Activated naive CD4-positive, alpha-beta T cell treated with anti-CD3 and anti-CD28 coated beads for 36 hours (primary cell): ENCODE measurements at regions not wholly inside any gene's neighbourhood (a gene's known extent, or its start where the extent isn't known, plus 50 kb on each side); places are given as distances from the start of the nearest gene placed in this dataset.

Experiments
- CTCF ChIA-PET: fragments of 350-600 bp; sonication (Branson Sonifier 250); formaldehyde crosslinking; loops from one replicate; lab custom pipeline; 2021; ENCODE audit warnings: antibody characterized with exemption; lab: Charles Lee
- DNase-seq: peaks from one replicate; pipeline ENCODE4 v3.0.0-alpha.2; 2020
- H3K27ac Mint-ChIP-seq: one replicate; pipeline ENCODE4 v1.8.0; 2021; ENCODE audit warnings: mild to moderate bottlenecking, mixed read lengths
- H3K27me3 Mint-ChIP-seq: one replicate; pipeline ENCODE4 v1.8.0; 2021; ENCODE audit warnings: low read depth, mixed read lengths
- H3K36me3 Mint-ChIP-seq: one replicate; pipeline ENCODE4 v1.8.0; 2021; ENCODE audit warnings: low read depth, mixed read lengths
- H3K4me1 Mint-ChIP-seq: one replicate; pipeline ENCODE4 v1.8.0; 2021; ENCODE audit warnings: low read depth, mixed read lengths
- H3K4me3 Mint-ChIP-seq: one replicate; pipeline ENCODE4 v1.8.0; 2021; ENCODE audit warnings: mild to moderate bottlenecking, moderate library complexity, mixed read lengths
- H3K9me3 Mint-ChIP-seq: one replicate; pipeline ENCODE4 v1.8.0; 2021; ENCODE audit warnings: mixed read lengths
- intact Hi-C: fragments of 100-400 bp; cut with micrococcal nuclease; formaldehyde crosslinking; loops from one replicate; pipeline ENCODE4 v1.15.1; 2023

GRCh38 chr12:84807249-84807648 is 105.3 kb downstream of the SLC6A15 start:
- Mint-ChIP-seq H3K36me3 (no peaks in the 10 kb centered on the region), H3K27ac (no peak overlapping the region), H3K4me3 (no peak overlapping the region), H3K27me3 (no peaks in the 10 kb centered on the region), H3K4me1 (no peaks in the 10 kb centered on the region), H3K9me3 (no peaks in the 10 kb centered on the region)
- intact Hi-C loops: no loop called here
- CTCF ChIA-PET: no interaction called here
- no peak for DNase-seq

- Mint-ChIP-seq H3K4me1 (no peaks in the 10 kb centered on the region), H3K27ac (no peak overlapping the region), H3K4me3 (no peak overlapping the region), H3K36me3 (no peaks in the 10 kb centered on the region), H3K27me3 (no peaks in the 10 kb centered on the region), H3K9me3 (no peaks in the 10 kb centered on the region)
- CTCF ChIA-PET: no interaction called here
- intact Hi-C loops: no loop called here
- DNase-seq: no peak
Observed at GRCh38 chr12:84805474-84805858, 107.1 kb downstream of the SLC6A15 start.

GRCh38 chr12:84804691-84805473 is 107.7 kb downstream of the SLC6A15 start:
- no peak overlapping the region for H3K4me3 Mint-ChIP-seq
- no peaks in the 10 kb centered on the region for H3K27me3 Mint-ChIP-seq
- H3K36me3 Mint-ChIP-seq: no peaks in the 10 kb centered on the region
- no peak for DNase-seq
- H3K27ac Mint-ChIP-seq: no peak overlapping the region
- CTCF ChIA-PET: no interaction called here
- H3K4me1 Mint-ChIP-seq: no peaks in the 10 kb centered on the region
- no peaks in the 10 kb centered on the region for H3K9me3 Mint-ChIP-seq
- intact Hi-C loops: no loop called here

GRCh38 chr12:84803661-84804060 is 108.9 kb downstream of the SLC6A15 start:
- Mint-ChIP-seq H3K4me3 (no peak overlapping the region), H3K36me3 (no peaks in the 10 kb centered on the region), H3K27me3 (no peaks in the 10 kb centered on the region), H3K9me3 (no peaks in the 10 kb centered on the region), H3K27ac (no peak overlapping the region), H3K4me1 (no peaks in the 10 kb centered on the region)
- DNase-seq: no peak
- intact Hi-C loops: no loop called here
- CTCF ChIA-PET: interaction anchor here (0.6 kb wide), 1 partner anchor 165 kb away, joined by 3 read pairs; no protein-coding TSS in a partner anchor

- Mint-ChIP-seq H3K4me1 (no peaks in the 10 kb centered on the region), H3K9me3 (no peaks in the 10 kb centered on the region), H3K27me3 (no peaks in the 10 kb centered on the region), H3K27ac (no peak overlapping the region), H3K4me3 (no peak overlapping the region), H3K36me3 (no peaks in the 10 kb centered on the region)
- DNase-seq: no peak
- CTCF ChIA-PET: no interaction called here
- intact Hi-C loops: no loop called here
Observed at GRCh38 chr12:84802161-84802560, 110.4 kb downstream of the SLC6A15 start.

- H3K36me3 Mint-ChIP-seq: no peaks in the 10 kb centered on the region
- H3K9me3 Mint-ChIP-seq: no peaks in the 10 kb centered on the region
- no peaks in the 10 kb centered on the region for H3K4me1 Mint-ChIP-seq
Observed at GRCh38 chr12:84793558-84794367, 118.8 kb downstream of the SLC6A15 start.

GRCh38 chr12:84791444-84791843 is 121.2 kb downstream of the SLC6A15 start:
- DNase-seq: no peak
- H3K4me1 Mint-ChIP-seq: no peaks in the 10 kb centered on the region
- H3K4me3 Mint-ChIP-seq: no peak overlapping the region
- no peaks in the 10 kb centered on the region for H3K36me3 Mint-ChIP-seq
- intact Hi-C loops: no loop called here
- H3K9me3 Mint-ChIP-seq: no peaks in the 10 kb centered on the region
- CTCF ChIA-PET: no interaction called here
- peaks cover 2% of the 10 kb centered on the region for H3K27me3 Mint-ChIP-seq
- H3K27ac Mint-ChIP-seq: no peak overlapping the region

More at GRCh38 chr12:84793558-84794367, 118.8 kb downstream of the SLC6A15 start:
- no peak overlapping the region for H3K4me3 Mint-ChIP-seq
- H3K27ac Mint-ChIP-seq: no peak overlapping the region
- CTCF ChIA-PET: no interaction called here
- intact Hi-C loops: no loop called here
- DNase-seq: no peak
- peaks cover 2% of the 10 kb centered on the region for H3K27me3 Mint-ChIP-seq

- intact Hi-C loops: no loop called here
- no peak for DNase-seq
- Mint-ChIP-seq H3K4me3 (no peak overlapping the region), H3K4me1 (no peaks in the 10 kb centered on the region), H3K36me3 (no peaks in the 10 kb centered on the region), H3K9me3 (no peaks in the 10 kb centered on the region), H3K27me3 (peaks cover 2% of the 10 kb centered on the region), H3K27ac (no peak overlapping the region)
- CTCF ChIA-PET: no interaction called here
Observed at GRCh38 chr12:84789184-84789583, 123.4 kb downstream of the SLC6A15 start.

- Mint-ChIP-seq H3K4me3 (no peak overlapping the region), H3K4me1 (no peaks in the 10 kb centered on the region), H3K27ac (no peak overlapping the region), H3K9me3 (no peaks in the 10 kb centered on the region), H3K36me3 (no peaks in the 10 kb centered on the region), H3K27me3 (peaks cover 2% of the 10 kb centered on the region)
- intact Hi-C loops: no loop called here
- DNase-seq: no peak
- CTCF ChIA-PET: no interaction called here
Observed at GRCh38 chr12:84787253-84787652, 125.3 kb downstream of the SLC6A15 start.

GRCh38 chr12:84786622-84787021 is 126.0 kb downstream of the SLC6A15 start:
- H3K36me3 Mint-ChIP-seq: no peaks in the 10 kb centered on the region
- H3K27ac Mint-ChIP-seq: no peak overlapping the region
- CTCF ChIA-PET: no interaction called here
- DNase-seq: no peak
- no peak overlapping the region for H3K4me3 Mint-ChIP-seq
- H3K27me3 Mint-ChIP-seq: peaks cover 2% of the 10 kb centered on the region
- intact Hi-C loops: no loop called here
- no peaks in the 10 kb centered on the region for H3K9me3 Mint-ChIP-seq
- H3K4me1 Mint-ChIP-seq: no peaks in the 10 kb centered on the region

- no peaks in the 10 kb centered on the region for H3K36me3 Mint-ChIP-seq
- H3K27me3 Mint-ChIP-seq: peaks cover 2% of the 10 kb centered on the region
- intact Hi-C loops: no loop called here
- H3K9me3 Mint-ChIP-seq: no peaks in the 10 kb centered on the region
- no peak for DNase-seq
- H3K4me3 Mint-ChIP-seq: no peak overlapping the region
- no peaks in the 10 kb centered on the region for H3K4me1 Mint-ChIP-seq
- H3K27ac Mint-ChIP-seq: no peak overlapping the region
- CTCF ChIA-PET: no interaction called here
Observed at GRCh38 chr12:84785951-84786350, 126.6 kb downstream of the SLC6A15 start.

GRCh38 chr12:84785281-84785680 is 127.3 kb downstream of the SLC6A15 start:
- no peaks in the 10 kb centered on the region for H3K4me1 Mint-ChIP-seq
- H3K36me3 Mint-ChIP-seq: no peaks in the 10 kb centered on the region
- intact Hi-C loops: no loop called here
- H3K27me3 Mint-ChIP-seq: no peaks in the 10 kb centered on the region
- CTCF ChIA-PET: no interaction called here
- no peaks in the 10 kb centered on the region for H3K9me3 Mint-ChIP-seq
- H3K27ac Mint-ChIP-seq: no peak overlapping the region
- DNase-seq: no peak
- no peak overlapping the region for H3K4me3 Mint-ChIP-seq

GRCh38 chr12:84779169-84779568 is 133.4 kb downstream of the SLC6A15 start:
- no peak overlapping the region for H3K27ac Mint-ChIP-seq
- intact Hi-C loops: no loop called here
- H3K4me1 Mint-ChIP-seq: no peaks in the 10 kb centered on the region
- DNase-seq: no peak
- no peaks in the 10 kb centered on the region for H3K9me3 Mint-ChIP-seq
- no peaks in the 10 kb centered on the region for H3K36me3 Mint-ChIP-seq
- CTCF ChIA-PET: no interaction called here
- H3K4me3 Mint-ChIP-seq: no peak overlapping the region
- no peaks in the 10 kb centered on the region for H3K27me3 Mint-ChIP-seq
